ENCODE measurements at regions not wholly inside any gene's neighbourhood (a gene's known extent, or its start where the extent isn't known, plus 50 kb on each side); places are given as distances from the start of the nearest gene placed in this dataset.

- DNase-seq (ENCODE audit: low read depth): peak; percentile 50
These were observed 78.6 kb downstream of the ARF6 start for GRCh38 chr14:49971156-49972130.

GRCh38 chr14:49972131-49972671 lies 79.3 kb downstream of the ARF6 start:
- no peak for DNase-seq (ENCODE audit: low read depth)

GRCh38 chr14:49972823-49973222 lies 79.9 kb downstream of the ARF6 start:
- DNase-seq (ENCODE audit: low read depth): no peak

GRCh38 chr14:49975276-49975675 lies 82.4 kb downstream of the ARF6 start:
- DNase-seq (ENCODE audit: low read depth): no peak

GRCh38 chr14:49975799-49976198 lies 82.9 kb downstream of the ARF6 start:
- DNase-seq (ENCODE audit: low read depth): no peak

GRCh38 chr14:49977126-49977841 lies 84.4 kb downstream of the ARF6 start:
- no peak for DNase-seq (ENCODE audit: low read depth)

- DNase-seq (ENCODE audit: low read depth): no peak
These were observed 87.1 kb downstream of the ARF6 start for GRCh38 chr14:49980027-49980426.

GRCh38 chr14:49982082-49982481 lies 89.2 kb downstream of the ARF6 start:
- DNase-seq (ENCODE audit: low read depth): no peak

- no peak for DNase-seq (ENCODE audit: low read depth)
These were observed 89.6 kb downstream of the ARF6 start for GRCh38 chr14:49982501-49982951.

GRCh38 chr14:49984424-49984823 lies 91.5 kb downstream of the ARF6 start:
- DNase-seq (ENCODE audit: low read depth): no peak

GRCh38 chr14:49986343-49987014 lies 93.6 kb downstream of the ARF6 start:
- no peak for DNase-seq (ENCODE audit: low read depth)

- no peak for DNase-seq (ENCODE audit: low read depth)
These were observed 95.5 kb downstream of the ARF6 start for GRCh38 chr14:49988080-49988990.

GRCh38 chr14:49989966-49990365 lies 97.1 kb downstream of the ARF6 start:
- DNase-seq (ENCODE audit: low read depth): no peak

- DNase-seq (ENCODE audit: low read depth): no peak
These were observed 98.6 kb downstream of the ARF6 start for GRCh38 chr14:49991491-49991890.

GRCh38 chr14:49992036-49992435 lies 99.2 kb downstream of the ARF6 start:
- DNase-seq (ENCODE audit: low read depth): no peak

GRCh38 chr14:49992448-49992847 lies 99.6 kb downstream of the ARF6 start:
- no peak for DNase-seq (ENCODE audit: low read depth)

GRCh38 chr14:49992901-49993339 lies 100.0 kb downstream of the ARF6 start:
- peak; percentile 52 for DNase-seq (ENCODE audit: low read depth)

GRCh38 chr14:49993565-49993964 lies 100.7 kb downstream of the ARF6 start:
- DNase-seq (ENCODE audit: low read depth): no peak

GRCh38 chr14:49994951-49995561 lies 102.2 kb downstream of the ARF6 start:
- DNase-seq (ENCODE audit: low read depth): no peak

- DNase-seq (ENCODE audit: low read depth): no peak
These were observed 105.1 kb downstream of the ARF6 start for GRCh38 chr14:49997991-49998390.
